NCI-H187 treated with DMSO at 0.1 percent for 48 hours (cell line): ENCODE measurements at regions not wholly inside any gene's neighbourhood (a gene's known extent, or its start where the extent isn't known, plus 50 kb on each side); places are given as distances from the start of the nearest gene placed in this dataset.

ENCODE experiments used
- DNase-seq: peaks from one replicate; lab custom pipeline; 2025; lab: John Stamatoyannopoulos, UW

- no peak for DNase-seq
Observed at GRCh38 chr9:16314476-16314875, 556.0 kb downstream of the BNC2 start.

GRCh38 chr9:16315720-16316119, 554.8 kb downstream of the BNC2 start:
- no peak for DNase-seq

- no peak for DNase-seq
Observed at GRCh38 chr9:16316456-16316855, 554.0 kb downstream of the BNC2 start.

- no peak for DNase-seq
Observed at GRCh38 chr9:16316911-16317817, 553.3 kb downstream of the BNC2 start.

- DNase-seq: no peak
Observed at GRCh38 chr9:16318516-16319060, 551.9 kb downstream of the BNC2 start.

GRCh38 chr9:16319646-16320045, 550.8 kb downstream of the BNC2 start:
- DNase-seq: no peak

- no peak for DNase-seq
Observed at GRCh38 chr9:16320338-16320902, 550.0 kb downstream of the BNC2 start.

GRCh38 chr9:16321461-16322119, 548.9 kb downstream of the BNC2 start:
- no peak for DNase-seq

- DNase-seq: no peak
Observed at GRCh38 chr9:16322849-16323248, 547.6 kb downstream of the BNC2 start.

- no peak for DNase-seq
Observed at GRCh38 chr9:16325966-16326365, 544.5 kb downstream of the BNC2 start.

GRCh38 chr9:16328349-16328748, 542.1 kb downstream of the BNC2 start:
- no peak for DNase-seq

GRCh38 chr9:16329671-16330113, 540.8 kb downstream of the BNC2 start:
- no peak for DNase-seq

- no peak for DNase-seq
Observed at GRCh38 chr9:16331031-16331430, 539.4 kb downstream of the BNC2 start.

- no peak for DNase-seq
Observed at GRCh38 chr9:16331527-16331926, 538.9 kb downstream of the BNC2 start.

GRCh38 chr9:16333691-16334090, 536.8 kb downstream of the BNC2 start:
- no peak for DNase-seq

GRCh38 chr9:16335788-16336580, 534.5 kb downstream of the BNC2 start:
- no peak for DNase-seq

- DNase-seq: no peak
Observed at GRCh38 chr9:16336833-16337232, 533.6 kb downstream of the BNC2 start.

GRCh38 chr9:16337322-16338029, 533.0 kb downstream of the BNC2 start:
- DNase-seq: no peak

GRCh38 chr9:16341177-16341576, 529.3 kb downstream of the BNC2 start:
- no peak for DNase-seq

GRCh38 chr9:16342246-16343020, 528.0 kb downstream of the BNC2 start:
- no peak for DNase-seq
